Endodermal cell (in vitro differentiated cells): ENCODE measurements at regions not wholly inside any gene's neighbourhood (a gene's known extent, or its start where the extent isn't known, plus 50 kb on each side); places are given as distances from the start of the nearest gene placed in this dataset.

Experiments
- DNase-seq: peaks from one replicate; pipeline ENCODE4 v3.0.0-alpha.2; 2017
- H3K27ac ChIP-seq: 2 replicates; pipeline ENCODE4 v1.5.1; 2013; ENCODE audit warnings: mild to moderate bottlenecking, low read depth, low read length, moderate library complexity
- H3K27me3 ChIP-seq: 2 replicates; pipeline ENCODE4 v1.6.1; 2013; ENCODE audit warnings: mild to moderate bottlenecking, low read length, moderate library complexity; ENCODE audit not compliant: insufficient read depth, control insufficient read depth, poor library complexity, severe bottlenecking
- H3K36me3 ChIP-seq: 2 replicates; pipeline ENCODE4 v1.7.0; 2013; ENCODE audit warnings: mild to moderate bottlenecking, low read length, moderate library complexity; ENCODE audit not compliant: control insufficient read depth, insufficient read depth
- H3K4me1 ChIP-seq: one replicate; pipeline ENCODE4 v1.7.0; 2013; ENCODE audit warnings: low read length; ENCODE audit not compliant: control insufficient read depth, insufficient read depth
- H3K4me3 ChIP-seq: 2 replicates; pipeline ENCODE4 v1.5.1; 2013; ENCODE audit warnings: mild to moderate bottlenecking, low read length, moderate library complexity
- H3K9ac ChIP-seq: 2 replicates; pipeline ENCODE4 v1.6.1; 2013; ENCODE audit warnings: mild to moderate bottlenecking, low read length, moderate library complexity; ENCODE audit not compliant: poor library complexity, severe bottlenecking; ENCODE audit errors: extremely low read depth
- H3K9me3 ChIP-seq: 2 replicates; pipeline ENCODE4 v1.6.1; 2013; ENCODE audit warnings: mild to moderate bottlenecking, low read length, moderate library complexity; ENCODE audit not compliant: control insufficient read depth
- H3K27ac Mint-ChIP-seq: 2 replicates; pipeline ENCODE4 v1.8.0; 2020; ENCODE audit warnings: mixed read lengths
- H3K27me3 Mint-ChIP-seq: 2 replicates; pipeline ENCODE4 v1.8.0; 2021; ENCODE audit warnings: mild to moderate bottlenecking, mixed read lengths; ENCODE audit not compliant: insufficient read depth
- H3K36me3 Mint-ChIP-seq: 2 replicates; pipeline ENCODE4 v1.8.0; 2020; ENCODE audit warnings: low read depth, mixed read lengths
- H3K4me1 Mint-ChIP-seq: 2 replicates; pipeline ENCODE4 v1.8.0; 2020; ENCODE audit warnings: mixed read lengths
- H3K4me3 Mint-ChIP-seq: 2 replicates; pipeline ENCODE4 v1.8.0; 2020; ENCODE audit warnings: mild to moderate bottlenecking, moderate library complexity, mixed read lengths
- H3K9me3 Mint-ChIP-seq: 2 replicates; pipeline ENCODE4 v1.8.0; 2020; ENCODE audit warnings: mild to moderate bottlenecking, mixed read lengths
- CTCF ChIP-seq: fragments of 200-600 bp; sonication (generic); conservative IDR thresholded peaks from 2 replicates; pipeline ENCODE4 v1.5.0; 2021; ENCODE audit warnings: antibody characterized with exemption, mild to moderate bottlenecking
- WGBS, 2 experiments: methylation state at CpG; one replicate each; pipeline versions ENCODE4 v1.1.5 to v1.1.7; 2013; ENCODE audit warnings: missing lambda C conversion rate in 2 of 2, mixed read lengths in 1 of 2; ENCODE audit not compliant: insufficient coverage in 1 of 2, insufficient read length in 1 of 2; 5-methylcytosine and 5-hydroxymethylcytosine counted together

- Histone ChIP-seq H3K9me3 (no peaks in the 10 kb centered on the region), H3K4me1 (peaks cover 3% of the 10 kb centered on the region), H3K9ac (no peak overlapping the region), H3K36me3 (no peaks in the 10 kb centered on the region), H3K27me3 (no peaks in the 10 kb centered on the region), H3K4me3 (no peak overlapping the region), H3K27ac (no peak overlapping the region)
- H3K4me1 Mint-ChIP-seq, result peaks cover 20% of the 10 kb centered on the region
- no peaks in the 10 kb centered on the region for H3K27me3 Mint-ChIP-seq
- H3K27ac Mint-ChIP-seq, result no peak overlapping the region
- H3K36me3 Mint-ChIP-seq, result no peaks in the 10 kb centered on the region
- no peaks in the 10 kb centered on the region for H3K9me3 Mint-ChIP-seq
- WGBS, 2 experiments, result 92% methylated on average over 8 to 11 of the region's 11 CpGs
- H3K4me3 Mint-ChIP-seq, result no peak overlapping the region
- no peak for TF ChIP-seq CTCF
- no peak for DNase-seq
Observed at GRCh38 chr1:234530672-234531071, 51.7 kb upstream of the TARBP1 start.

- no peaks in the 10 kb centered on the region for H3K27me3 Mint-ChIP-seq
- no peaks in the 10 kb centered on the region for H3K9me3 Mint-ChIP-seq
- WGBS, 2 experiments, result 92 to 100% methylated on average over 2 of the region's 2 CpGs
- Histone ChIP-seq H3K4me3 (no peak overlapping the region), H3K4me1 (no peaks in the 10 kb centered on the region), H3K27me3 (no peaks in the 10 kb centered on the region), H3K9ac (no peak overlapping the region), H3K27ac (no peak overlapping the region), H3K9me3 (no peaks in the 10 kb centered on the region), H3K36me3 (no peaks in the 10 kb centered on the region)
- no peak overlapping the region for H3K27ac Mint-ChIP-seq
- DNase-seq, result no peak
- peaks cover 16% of the 10 kb centered on the region for H3K4me1 Mint-ChIP-seq
- no peaks in the 10 kb centered on the region for H3K36me3 Mint-ChIP-seq
- H3K4me3 Mint-ChIP-seq, result no peak overlapping the region
- TF ChIP-seq CTCF, result no peak
Observed at GRCh38 chr1:234529950-234530237, 50.9 kb upstream of the TARBP1 start.

GRCh38 chr1:234529095-234529949 is 50.3 kb upstream of the TARBP1 start:
- Histone ChIP-seq H3K9me3 (no peaks in the 10 kb centered on the region), H3K4me1 (no peaks in the 10 kb centered on the region), H3K27me3 (no peaks in the 10 kb centered on the region), H3K4me3 (no peak overlapping the region), H3K27ac (no peak overlapping the region), H3K36me3 (no peaks in the 10 kb centered on the region), H3K9ac (no peak overlapping the region)
- Mint-ChIP-seq H3K27me3 (no peaks in the 10 kb centered on the region), H3K4me1 (peaks cover 13% of the 10 kb centered on the region), H3K9me3 (no peaks in the 10 kb centered on the region), H3K4me3 (no peak overlapping the region), H3K27ac (no peak overlapping the region), H3K36me3 (no peaks in the 10 kb centered on the region)
- DNase-seq, result no peak
- TF ChIP-seq CTCF, result no peak
- WGBS, 2 experiments, result 93 to 97% methylated on average over 5 to 8 of the region's 8 CpGs
